ENCODE measurements at regions not wholly inside any gene's neighbourhood (a gene's known extent, or its start where the extent isn't known, plus 50 kb on each side); places are given as distances from the start of the nearest gene placed in this dataset.

DNA sequence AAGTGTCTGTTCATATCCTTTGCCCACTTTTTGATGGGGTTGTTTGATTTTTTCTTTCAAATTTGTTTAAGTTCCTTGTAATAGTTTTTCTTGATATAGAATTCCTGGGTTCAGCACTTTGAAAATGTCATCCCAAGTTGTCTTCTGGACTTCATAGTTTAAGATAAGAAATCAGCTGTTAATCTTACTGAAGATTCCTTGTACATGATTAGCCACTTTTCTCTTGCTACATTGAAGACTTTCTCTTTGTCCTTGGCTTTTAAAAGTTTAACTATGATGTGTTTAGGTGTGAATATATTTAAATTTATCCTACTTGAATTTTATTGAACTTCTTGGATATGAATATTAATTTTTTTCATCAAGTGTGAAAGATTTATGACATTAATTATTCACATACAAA is 387.2 kb upstream of the CWC22 start:
- no peaks in the 10 kb centered on the region for H3K27me3 ChIP-seq (ENCODE audit: low read length)
- no peak overlapping the region for H3K4me3 ChIP-seq (ENCODE audit: insufficient read depth, low read length, poor library complexity, severe bottlenecking)

DNA sequence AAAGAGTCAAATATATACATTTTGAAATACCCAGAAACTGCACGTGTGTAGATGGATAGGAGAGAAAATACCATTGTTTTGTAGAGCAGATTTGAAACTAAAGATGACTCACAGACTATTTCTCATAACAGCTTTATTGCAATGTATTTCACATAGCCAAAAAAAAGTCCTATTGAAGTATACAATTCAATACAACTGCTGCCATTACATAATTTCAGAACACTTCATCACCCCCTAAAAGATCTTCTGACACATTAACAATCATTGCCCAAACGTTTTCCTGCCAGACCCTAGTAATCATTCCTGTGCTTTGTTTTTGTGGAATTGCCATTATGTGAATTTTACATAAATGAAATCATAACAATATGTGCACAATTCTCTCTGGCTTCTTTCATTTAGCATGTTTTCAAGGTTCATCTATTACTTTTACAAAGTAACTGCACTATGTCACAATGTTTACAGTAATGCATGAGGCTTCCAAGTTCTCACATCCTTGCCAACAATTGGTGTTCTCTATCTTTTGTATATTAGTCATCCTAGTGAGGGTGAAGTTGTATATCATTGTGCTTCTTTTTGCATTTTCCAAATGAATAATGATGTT is 378.6 kb upstream of the CWC22 start:
- no peak overlapping the region for H3K27ac ChIP-seq (ENCODE audit: low read depth, low read length)
- H3K4me2 ChIP-seq (ENCODE audit: low read depth, low read length, poor library complexity, severe bottlenecking), result no peak overlapping the region
- no peak for TF ChIP-seq EZH2phosphoT487 (conservative IDR thresholded peaks at IDR 0.05; ENCODE audit: low read length)
- TF ChIP-seq, protein P1, sequence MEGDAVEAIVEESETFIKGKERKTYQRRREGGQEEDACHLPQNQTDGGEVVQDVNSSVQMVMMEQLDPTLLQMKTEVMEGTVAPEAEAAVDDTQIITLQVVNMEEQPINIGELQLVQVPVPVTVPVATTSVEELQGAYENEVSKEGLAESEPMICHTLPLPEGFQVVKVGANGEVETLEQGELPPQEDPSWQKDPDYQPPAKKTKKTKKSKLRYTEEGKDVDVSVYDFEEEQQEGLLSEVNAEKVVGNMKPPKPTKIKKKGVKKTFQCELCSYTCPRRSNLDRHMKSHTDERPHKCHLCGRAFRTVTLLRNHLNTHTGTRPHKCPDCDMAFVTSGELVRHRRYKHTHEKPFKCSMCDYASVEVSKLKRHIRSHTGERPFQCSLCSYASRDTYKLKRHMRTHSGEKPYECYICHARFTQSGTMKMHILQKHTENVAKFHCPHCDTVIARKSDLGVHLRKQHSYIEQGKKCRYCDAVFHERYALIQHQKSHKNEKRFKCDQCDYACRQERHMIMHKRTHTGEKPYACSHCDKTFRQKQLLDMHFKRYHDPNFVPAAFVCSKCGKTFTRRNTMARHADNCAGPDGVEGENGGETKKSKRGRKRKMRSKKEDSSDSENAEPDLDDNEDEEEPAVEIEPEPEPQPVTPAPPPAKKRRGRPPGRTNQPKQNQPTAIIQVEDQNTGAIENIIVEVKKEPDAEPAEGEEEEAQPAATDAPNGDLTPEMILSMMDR (IDR thresholded peaks at IDR 0.05; ENCODE audit: insufficient read depth, low read length, poor library complexity, severe bottlenecking), result no peak
- H3K4me3 ChIP-seq (ENCODE audit: insufficient read depth, low read length, poor library complexity, severe bottlenecking), result no peak overlapping the region
- no peaks in the 10 kb centered on the region for H3K9me2 ChIP-seq (replicated peaks; ENCODE audit: insufficient read depth, low read length)
- H3K79me2 ChIP-seq (ENCODE audit: insufficient read depth, low read length), result no peaks in the 10 kb centered on the region
- H3K9ac ChIP-seq (ENCODE audit: low read length), result no peak overlapping the region
- H3K36me3 ChIP-seq (ENCODE audit: low read length), result no peaks in the 10 kb centered on the region
- H4K20me1 ChIP-seq (ENCODE audit: low read depth, low read length), result no peaks in the 10 kb centered on the region
- no peaks in the 10 kb centered on the region for H3K27me3 ChIP-seq (ENCODE audit: low read length)
- no peaks in the 10 kb centered on the region for H3F3A ChIP-seq (ENCODE audit: insufficient read depth)
- no peaks in the 10 kb centered on the region for H3K9me3 ChIP-seq (ENCODE audit: insufficient read depth, low read length)
- H2AFZ ChIP-seq (ENCODE audit: low read depth, low read length, severe bottlenecking), result no peak overlapping the region

More for the DNA sequence above, 387.2 kb upstream of the CWC22 start:
- TF ChIP-seq EZH2phosphoT487 (conservative IDR thresholded peaks at IDR 0.05; ENCODE audit: low read length), result no peak
- TF ChIP-seq, protein P1 (IDR thresholded peaks at IDR 0.05; ENCODE audit: insufficient read depth, low read length, poor library complexity, severe bottlenecking), result no peak
- Histone ChIP-seq H3K4me2 (ENCODE audit: low read depth, low read length, poor library complexity, severe bottlenecking) (no peak overlapping the region), H3K79me2 (ENCODE audit: insufficient read depth, low read length) (no peaks in the 10 kb centered on the region), H3K9me3 (ENCODE audit: insufficient read depth, low read length) (no peaks in the 10 kb centered on the region), H2AFZ (ENCODE audit: low read depth, low read length, severe bottlenecking) (no peak overlapping the region), H3F3A (ENCODE audit: insufficient read depth) (no peaks in the 10 kb centered on the region), H3K36me3 (ENCODE audit: low read length) (no peaks in the 10 kb centered on the region), H4K20me1 (ENCODE audit: low read depth, low read length) (no peaks in the 10 kb centered on the region), H3K9me2 (replicated peaks; ENCODE audit: insufficient read depth, low read length) (no peaks in the 10 kb centered on the region), H3K27ac (ENCODE audit: low read depth, low read length) (no peak overlapping the region), H3K9ac (ENCODE audit: low read length) (no peak overlapping the region)

DNA sequence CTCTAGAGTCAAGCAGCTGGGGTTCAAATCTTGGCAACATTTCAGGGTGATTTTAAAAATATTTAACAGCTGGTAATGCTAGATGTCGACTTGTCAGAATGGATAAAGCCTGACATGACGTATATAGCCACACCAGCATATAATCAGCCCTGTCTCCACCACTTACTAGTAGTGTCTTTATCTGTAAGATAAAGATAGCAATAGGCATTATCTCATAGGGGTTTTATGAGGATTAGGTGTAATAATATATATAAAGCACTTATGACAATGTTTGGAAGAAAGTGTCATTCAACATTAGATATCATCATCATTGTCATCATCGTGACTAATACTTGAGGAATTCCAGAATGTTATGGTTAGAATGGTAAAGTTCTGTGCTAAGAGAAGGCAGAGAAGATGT is 369.0 kb upstream of the CWC22 start:
- Histone ChIP-seq H4K20me1 (ENCODE audit: low read depth, low read length) (no peaks in the 10 kb centered on the region), H2AFZ (ENCODE audit: low read depth, low read length, severe bottlenecking) (no peak overlapping the region), H3K4me3 (ENCODE audit: insufficient read depth, low read length, poor library complexity, severe bottlenecking) (no peak overlapping the region), H3K79me2 (ENCODE audit: insufficient read depth, low read length) (no peaks in the 10 kb centered on the region), H3K27ac (ENCODE audit: low read depth, low read length) (no peak overlapping the region), H3K9me2 (replicated peaks; ENCODE audit: insufficient read depth, low read length) (no peaks in the 10 kb centered on the region), H3K9me3 (ENCODE audit: insufficient read depth, low read length) (no peaks in the 10 kb centered on the region), H3F3A (ENCODE audit: insufficient read depth) (no peaks in the 10 kb centered on the region), H3K4me2 (ENCODE audit: low read depth, low read length, poor library complexity, severe bottlenecking) (no peak overlapping the region), H3K36me3 (ENCODE audit: low read length) (no peaks in the 10 kb centered on the region), H3K9ac (ENCODE audit: low read length) (no peak overlapping the region), H3K27me3 (ENCODE audit: low read length) (no peaks in the 10 kb centered on the region)
- TF ChIP-seq EZH2phosphoT487 (conservative IDR thresholded peaks at IDR 0.05; ENCODE audit: low read length), result no peak
- TF ChIP-seq, protein P1 (IDR thresholded peaks at IDR 0.05; ENCODE audit: insufficient read depth, low read length, poor library complexity, severe bottlenecking), result no peak

All from SU-DHL-6 (cell line).